ENCODE measurements at regions not wholly inside any gene's neighbourhood (a gene's known extent, or its start where the extent isn't known, plus 50 kb on each side); places are given as distances from the start of the nearest gene placed in this dataset.

DNA sequence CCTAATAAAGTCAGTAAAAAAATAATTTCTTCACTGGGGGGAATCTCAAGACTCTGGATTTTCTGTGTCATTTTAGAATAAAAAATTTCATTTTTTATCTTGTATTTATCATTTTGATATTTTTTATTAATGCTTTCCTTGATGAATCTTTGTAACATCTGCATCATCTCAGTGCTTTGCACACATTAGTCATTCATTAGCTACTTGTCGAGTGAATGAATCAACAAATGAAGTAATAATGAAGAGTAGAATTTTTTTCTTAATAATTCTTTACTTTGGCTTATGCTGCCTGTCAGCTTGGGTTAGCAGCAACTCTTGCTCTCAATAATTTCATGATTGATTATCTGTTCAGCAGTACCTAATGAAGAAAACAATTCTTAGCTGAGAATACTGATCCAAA lies 530.8 kb downstream of the GRXCR1 start:
- no peak overlapping the region for H3K27ac ChIP-seq (ENCODE audit: low read length)
- no peaks in the 10 kb centered on the region for H3K36me3 ChIP-seq (ENCODE audit: control insufficient read depth, insufficient read depth, low read length)
- WGBS (ENCODE audit: insufficient coverage, insufficient read length) = no CpG with 5 or more reads among the region's 1 CpG
- no peaks in the 10 kb centered on the region for H3K27me3 ChIP-seq (ENCODE audit: control insufficient read depth, insufficient read depth, low read length)
- no peaks in the 10 kb centered on the region for H3K4me1 ChIP-seq (ENCODE audit: control insufficient read depth, insufficient read depth, low read length)
- no peak for DNase-seq (ENCODE audit: low read depth, low spot score)
- H3K4me3 ChIP-seq (ENCODE audit: low read length) = no peak overlapping the region
- no peaks in the 10 kb centered on the region for H3K9me3 ChIP-seq (ENCODE audit: control insufficient read depth, insufficient read depth, low read length)

DNA sequence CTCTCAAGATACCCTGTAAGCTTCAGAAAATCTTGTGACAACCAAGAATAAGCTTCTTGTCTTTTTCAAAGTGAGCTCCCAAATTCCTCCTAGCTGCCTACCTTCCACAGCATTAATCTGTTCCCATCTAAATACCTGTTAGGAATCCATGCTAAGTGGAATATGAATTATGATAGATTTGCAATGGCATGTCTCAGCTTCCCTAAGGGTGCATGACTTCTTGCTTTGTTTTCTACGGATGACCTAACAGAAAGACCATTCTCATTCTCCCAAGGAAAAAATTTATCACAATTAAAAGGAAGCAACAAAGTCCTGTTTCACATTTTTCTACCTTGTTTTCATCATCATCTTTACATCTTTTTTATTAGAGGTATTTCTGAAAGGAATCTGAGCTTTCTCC lies 532.7 kb downstream of the GRXCR1 start:
- DNase-seq (ENCODE audit: low read depth, low spot score) = no peak
- no CpG with 5 or more reads among the region's 1 CpG for WGBS (ENCODE audit: insufficient coverage, insufficient read length)
- Histone ChIP-seq H3K4me1 (ENCODE audit: control insufficient read depth, insufficient read depth, low read length) (no peaks in the 10 kb centered on the region), H3K4me3 (ENCODE audit: low read length) (no peak overlapping the region), H3K9me3 (ENCODE audit: control insufficient read depth, insufficient read depth, low read length) (no peaks in the 10 kb centered on the region), H3K36me3 (ENCODE audit: control insufficient read depth, insufficient read depth, low read length) (no peaks in the 10 kb centered on the region), H3K27ac (ENCODE audit: low read length) (no peak overlapping the region), H3K27me3 (ENCODE audit: control insufficient read depth, insufficient read depth, low read length) (no peaks in the 10 kb centered on the region)

DNA sequence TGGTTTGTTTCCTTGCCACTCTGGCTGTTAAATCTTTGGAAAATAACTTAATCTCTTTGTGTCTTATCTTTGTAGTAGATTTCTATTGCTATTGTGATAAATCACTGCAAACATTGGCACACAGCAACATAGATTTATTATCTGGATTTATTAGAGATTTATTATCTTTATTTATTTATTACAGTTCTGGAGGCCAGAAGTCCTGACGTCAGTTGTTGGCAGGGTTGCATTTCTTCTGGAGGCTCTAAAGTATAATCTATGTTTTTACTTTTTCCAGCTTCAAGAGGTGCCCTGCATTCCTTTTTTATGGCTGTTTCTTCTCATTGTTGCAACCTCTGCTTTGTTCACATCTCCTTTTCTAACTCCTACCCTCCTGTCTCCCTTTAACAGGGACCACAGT lies 542.8 kb downstream of the GRXCR1 start:
- no peak overlapping the region for H3K27ac ChIP-seq (ENCODE audit: low read length)
- H3K4me1 ChIP-seq (ENCODE audit: control insufficient read depth, insufficient read depth, low read length) = no peaks in the 10 kb centered on the region
- H3K4me3 ChIP-seq (ENCODE audit: low read length) = no peak overlapping the region
- H3K36me3 ChIP-seq (ENCODE audit: control insufficient read depth, insufficient read depth, low read length) = no peaks in the 10 kb centered on the region
- WGBS (ENCODE audit: insufficient coverage, insufficient read length) = no CpG with 5 or more reads among the region's 1 CpG
- no peaks in the 10 kb centered on the region for H3K9me3 ChIP-seq (ENCODE audit: control insufficient read depth, insufficient read depth, low read length)
- H3K27me3 ChIP-seq (ENCODE audit: control insufficient read depth, insufficient read depth, low read length) = no peaks in the 10 kb centered on the region
- DNase-seq (ENCODE audit: low read depth, low spot score) = no peak

DNA sequence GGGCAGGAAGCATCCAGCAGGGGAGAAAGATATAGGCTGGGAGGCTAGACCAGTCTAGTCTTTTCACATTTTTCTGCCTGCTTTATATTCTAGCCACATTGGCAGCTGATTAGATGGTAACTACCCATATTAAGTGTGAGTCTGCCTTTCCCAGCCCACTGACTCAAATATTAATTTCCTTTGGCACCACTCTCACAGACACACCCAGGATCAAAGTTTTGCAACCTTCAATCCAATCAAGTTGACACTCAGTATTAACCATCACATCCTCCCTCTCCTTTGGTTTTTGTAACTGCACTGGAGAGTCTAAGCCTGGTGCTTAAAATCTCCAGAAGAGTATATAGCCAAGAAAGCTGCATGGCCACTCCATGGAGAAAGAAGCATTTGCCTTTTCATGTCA lies 560.4 kb downstream of the GRXCR1 start:
- H3K4me3 ChIP-seq (ENCODE audit: low read length) = no peak overlapping the region
- DNase-seq (ENCODE audit: low read depth, low spot score) = no peak
- H3K4me1 ChIP-seq (ENCODE audit: control insufficient read depth, insufficient read depth, low read length) = no peaks in the 10 kb centered on the region
- no peaks in the 10 kb centered on the region for H3K36me3 ChIP-seq (ENCODE audit: control insufficient read depth, insufficient read depth, low read length)
- H3K27ac ChIP-seq (ENCODE audit: low read length) = no peak overlapping the region
- no peaks in the 10 kb centered on the region for H3K27me3 ChIP-seq (ENCODE audit: control insufficient read depth, insufficient read depth, low read length)
- H3K9me3 ChIP-seq (ENCODE audit: control insufficient read depth, insufficient read depth, low read length) = no peaks in the 10 kb centered on the region

DNA sequence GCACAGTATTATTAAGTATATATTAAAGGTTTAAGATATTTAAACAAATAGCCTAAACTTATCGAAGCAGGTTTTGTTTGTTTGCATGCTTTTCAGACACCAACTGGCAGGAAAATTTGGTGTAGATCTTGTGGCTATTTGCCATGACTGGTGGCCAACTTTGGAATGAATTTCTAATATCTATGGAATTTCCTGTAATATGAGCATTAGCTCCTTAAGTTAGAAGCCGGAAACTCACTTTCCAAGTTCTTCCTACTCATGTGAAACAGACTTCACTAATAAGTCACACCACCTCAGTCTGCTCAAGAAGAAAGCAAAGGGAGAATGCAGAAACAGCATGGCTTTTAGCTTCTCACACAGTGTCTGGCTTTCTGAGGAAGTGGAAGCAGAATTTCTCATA lies 563.9 kb downstream of the GRXCR1 start:
- WGBS (ENCODE audit: insufficient coverage, insufficient read length) = no CpG with 5 or more reads among the region's 2 CpGs
- Histone ChIP-seq H3K4me1 (ENCODE audit: control insufficient read depth, insufficient read depth, low read length) (no peaks in the 10 kb centered on the region), H3K9me3 (ENCODE audit: control insufficient read depth, insufficient read depth, low read length) (no peaks in the 10 kb centered on the region), H3K36me3 (ENCODE audit: control insufficient read depth, insufficient read depth, low read length) (no peaks in the 10 kb centered on the region), H3K27ac (ENCODE audit: low read length) (no peak overlapping the region), H3K27me3 (ENCODE audit: control insufficient read depth, insufficient read depth, low read length) (no peaks in the 10 kb centered on the region), H3K4me3 (ENCODE audit: low read length) (no peak overlapping the region)
- DNase-seq (ENCODE audit: low read depth, low spot score) = no peak

DNA sequence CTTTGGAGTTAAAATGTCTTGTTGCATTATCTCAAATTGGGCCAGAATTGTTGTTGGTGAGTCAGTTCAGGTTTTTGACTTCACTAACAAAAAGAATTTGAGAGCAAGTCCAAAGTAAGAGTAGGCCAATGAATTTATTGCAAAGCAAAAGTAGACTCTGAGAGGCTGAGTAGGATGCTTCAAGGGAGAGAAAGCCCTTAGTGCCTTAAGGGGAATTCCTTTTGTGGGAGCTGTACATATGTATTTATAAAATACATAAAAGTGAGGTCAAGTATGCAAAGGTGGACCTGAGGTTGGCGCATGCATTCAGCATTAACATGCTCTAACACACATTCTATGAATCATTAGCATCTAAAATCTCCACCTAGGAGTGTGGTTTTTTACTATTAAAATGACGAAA lies 565.4 kb downstream of the GRXCR1 start:
- no peak for DNase-seq (ENCODE audit: low read depth, low spot score)
- Histone ChIP-seq H3K4me3 (ENCODE audit: low read length) (no peak overlapping the region), H3K9me3 (ENCODE audit: control insufficient read depth, insufficient read depth, low read length) (no peaks in the 10 kb centered on the region), H3K27ac (ENCODE audit: low read length) (no peak overlapping the region), H3K4me1 (ENCODE audit: control insufficient read depth, insufficient read depth, low read length) (no peaks in the 10 kb centered on the region), H3K27me3 (ENCODE audit: control insufficient read depth, insufficient read depth, low read length) (no peaks in the 10 kb centered on the region), H3K36me3 (ENCODE audit: control insufficient read depth, insufficient read depth, low read length) (no peaks in the 10 kb centered on the region)
- WGBS (ENCODE audit: insufficient coverage, insufficient read length) = no CpG with 5 or more reads among the region's 2 CpGs

DNA sequence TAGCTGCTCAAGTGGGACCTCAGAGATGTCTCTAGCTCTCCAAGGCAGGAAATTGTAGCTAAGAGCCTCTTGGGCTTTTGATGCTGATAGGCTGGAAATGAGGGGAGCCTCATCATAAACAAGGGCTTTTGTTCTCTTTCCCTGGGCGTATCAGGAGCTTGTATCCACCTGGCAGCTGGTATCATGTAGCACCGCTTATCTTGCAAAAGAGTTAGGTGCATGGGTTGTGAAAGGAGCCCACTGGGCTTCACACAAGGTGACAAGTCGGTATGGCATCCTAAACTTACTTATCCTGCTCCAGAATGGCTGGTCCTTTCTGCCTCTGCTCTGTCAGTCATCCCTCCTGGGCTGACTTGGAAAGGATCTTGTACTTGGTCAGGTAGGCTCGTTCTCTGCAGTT lies 565.8 kb downstream of the GRXCR1 start:
- Histone ChIP-seq H3K27me3 (ENCODE audit: control insufficient read depth, insufficient read depth, low read length) (no peaks in the 10 kb centered on the region), H3K36me3 (ENCODE audit: control insufficient read depth, insufficient read depth, low read length) (no peaks in the 10 kb centered on the region), H3K9me3 (ENCODE audit: control insufficient read depth, insufficient read depth, low read length) (no peaks in the 10 kb centered on the region), H3K4me1 (ENCODE audit: control insufficient read depth, insufficient read depth, low read length) (no peaks in the 10 kb centered on the region), H3K27ac (ENCODE audit: low read length) (no peak overlapping the region), H3K4me3 (ENCODE audit: low read length) (no peak overlapping the region)
- no peak for DNase-seq (ENCODE audit: low read depth, low spot score)
- WGBS (ENCODE audit: insufficient coverage, insufficient read length) = no CpG with 5 or more reads among the region's 4 CpGs

DNA sequence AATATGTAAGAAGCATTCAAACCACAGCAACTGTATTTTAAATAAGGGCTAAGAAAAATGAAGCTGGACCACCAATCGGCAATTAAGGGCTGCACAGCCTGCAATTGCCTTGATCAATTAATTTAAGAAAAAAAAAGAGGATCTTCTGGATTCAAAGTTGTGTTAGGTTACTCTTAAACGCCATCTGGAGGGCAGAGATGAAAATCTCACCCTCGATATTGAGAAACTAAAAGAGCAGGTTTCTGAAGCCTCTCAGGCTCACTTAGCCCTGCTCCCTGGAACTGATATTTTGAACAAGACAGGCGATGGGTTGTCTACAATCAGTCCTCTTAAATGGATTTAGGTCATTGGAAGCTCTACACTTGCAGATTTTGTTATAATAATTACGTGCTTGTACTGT lies 579.4 kb downstream of the GRXCR1 start:
- Histone ChIP-seq H3K27ac (ENCODE audit: low read length) (no peak overlapping the region), H3K27me3 (ENCODE audit: control insufficient read depth, insufficient read depth, low read length) (no peaks in the 10 kb centered on the region), H3K4me1 (ENCODE audit: control insufficient read depth, insufficient read depth, low read length) (no peaks in the 10 kb centered on the region), H3K9me3 (ENCODE audit: control insufficient read depth, insufficient read depth, low read length) (no peaks in the 10 kb centered on the region; the same call in 1 of the 2 replicates), H3K4me3 (ENCODE audit: low read length) (no peak overlapping the region), H3K36me3 (ENCODE audit: control insufficient read depth, insufficient read depth, low read length) (no peaks in the 10 kb centered on the region)
- WGBS (ENCODE audit: insufficient coverage, insufficient read length) = no CpG with 5 or more reads among the region's 5 CpGs
- DNase-seq (ENCODE audit: low read depth, low spot score) = no peak

DNA sequence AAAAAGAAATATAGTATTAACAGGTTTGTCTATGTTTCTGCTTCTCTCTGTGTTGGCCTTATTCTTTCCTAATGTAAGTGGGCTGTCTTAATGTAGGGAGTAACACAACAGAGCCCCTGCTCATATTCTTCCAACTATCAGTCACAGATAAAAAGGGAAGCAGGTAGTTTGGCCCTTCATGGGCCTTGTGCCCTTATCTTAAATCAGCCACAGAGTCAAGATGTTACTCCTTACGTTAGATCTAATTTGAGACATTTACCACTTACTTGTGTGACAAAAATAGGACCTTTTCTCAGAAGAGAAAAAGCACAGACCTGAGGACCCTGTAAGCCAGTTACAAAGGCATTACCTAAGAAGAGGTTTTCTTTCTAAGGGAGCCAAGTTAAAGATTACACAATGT lies 589.0 kb downstream of the GRXCR1 start:
- no CpG with 5 or more reads among the region's 1 CpG for WGBS (ENCODE audit: insufficient coverage, insufficient read length)
- H3K27ac ChIP-seq (ENCODE audit: low read length) = no peak overlapping the region
- no peaks in the 10 kb centered on the region for H3K9me3 ChIP-seq (ENCODE audit: control insufficient read depth, insufficient read depth, low read length)
- no peaks in the 10 kb centered on the region for H3K36me3 ChIP-seq (ENCODE audit: control insufficient read depth, insufficient read depth, low read length)
- DNase-seq (ENCODE audit: low read depth, low spot score) = no peak
- no peak overlapping the region for H3K4me3 ChIP-seq (ENCODE audit: low read length)
- no peaks in the 10 kb centered on the region for H3K4me1 ChIP-seq (ENCODE audit: control insufficient read depth, insufficient read depth, low read length)
- H3K27me3 ChIP-seq (ENCODE audit: control insufficient read depth, insufficient read depth, low read length) = no peaks in the 10 kb centered on the region

DNA sequence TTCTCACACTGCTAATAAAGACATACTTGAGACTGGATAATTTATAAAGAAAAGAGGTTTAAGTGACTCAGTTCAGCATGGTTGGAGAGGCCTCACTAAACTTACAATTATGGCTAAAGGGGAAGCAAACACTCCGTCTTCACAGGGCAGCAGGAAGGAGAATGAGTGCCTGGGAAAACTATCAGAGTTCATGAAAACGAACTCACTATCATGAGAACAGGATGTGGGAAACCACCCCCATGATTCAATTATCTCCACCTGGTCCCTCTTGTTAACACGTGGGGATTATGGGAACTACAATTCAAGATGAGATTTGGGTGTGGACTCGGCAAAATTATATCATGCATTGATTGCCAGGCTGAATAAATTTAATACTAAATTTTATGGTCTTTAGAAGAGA lies 592.7 kb downstream of the GRXCR1 start:
- H3K27me3 ChIP-seq (ENCODE audit: control insufficient read depth, insufficient read depth, low read length) = no peaks in the 10 kb centered on the region
- H3K4me1 ChIP-seq (ENCODE audit: control insufficient read depth, insufficient read depth, low read length) = no peaks in the 10 kb centered on the region
- H3K36me3 ChIP-seq (ENCODE audit: control insufficient read depth, insufficient read depth, low read length) = no peaks in the 10 kb centered on the region
- no peak overlapping the region for H3K27ac ChIP-seq (ENCODE audit: low read length)
- H3K9me3 ChIP-seq (ENCODE audit: control insufficient read depth, insufficient read depth, low read length) = no peaks in the 10 kb centered on the region
- no peak overlapping the region for H3K4me3 ChIP-seq (ENCODE audit: low read length)
- WGBS (ENCODE audit: insufficient coverage, insufficient read length) = no CpG with 5 or more reads among the region's 4 CpGs
- DNase-seq (ENCODE audit: low read depth, low spot score) = no peak

DNA sequence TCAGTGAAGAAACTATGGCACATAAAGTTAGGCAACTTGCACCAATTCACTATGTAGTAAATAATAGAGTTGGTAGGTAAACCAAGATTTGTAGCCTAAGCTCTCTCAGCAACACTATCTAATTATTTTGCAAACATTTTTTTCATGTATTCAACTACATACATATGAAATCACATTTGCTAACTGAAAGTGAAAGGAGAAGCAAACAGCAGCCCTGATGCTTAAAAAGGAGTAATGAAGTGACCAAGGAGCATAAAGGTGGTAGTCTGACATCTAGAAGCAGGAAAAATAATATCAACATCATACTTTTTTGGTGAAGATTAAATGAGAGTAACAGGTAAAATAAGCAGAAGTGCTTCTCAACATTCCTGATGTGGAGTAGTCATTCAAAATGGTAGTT lies 603.7 kb downstream of the GRXCR1 start:
- no peaks in the 10 kb centered on the region for H3K9me3 ChIP-seq (ENCODE audit: control insufficient read depth, insufficient read depth, low read length)

More for the DNA sequence above, 603.7 kb downstream of the GRXCR1 start:
- Histone ChIP-seq H3K27ac (ENCODE audit: low read length) (no peak overlapping the region), H3K4me3 (ENCODE audit: low read length) (no peak overlapping the region), H3K27me3 (ENCODE audit: control insufficient read depth, insufficient read depth, low read length) (no peaks in the 10 kb centered on the region), H3K4me1 (ENCODE audit: control insufficient read depth, insufficient read depth, low read length) (no peaks in the 10 kb centered on the region), H3K36me3 (ENCODE audit: control insufficient read depth, insufficient read depth, low read length) (no peaks in the 10 kb centered on the region)
- DNase-seq (ENCODE audit: low read depth, low spot score) = no peak
